MM.1S (cell line): ENCODE measurements at regions not wholly inside any gene's neighbourhood (a gene's known extent, or its start where the extent isn't known, plus 50 kb on each side); places are given as distances from the start of the nearest gene placed in this dataset.

Source experiments
- DNase-seq: peaks from one replicate; pipeline ENCODE4 v3.0.0-alpha.2; 2015
- H2AFZ ChIP-seq: fragments of 300-600 bp; sonication (generic); 2 replicates; pipeline ENCODE4 v1.6.0; 2016; ENCODE audit warnings: antibody characterized with exemption, low read length
- H3F3A ChIP-seq: fragments of 300-600 bp; sonication (generic); 2 replicates; pipeline ENCODE4 v1.6.1; 2016; ENCODE audit warnings: mild to moderate bottlenecking, antibody characterized with exemption, low read length, moderate library complexity, mixed read lengths; ENCODE audit not compliant: insufficient read depth
- H3K27ac ChIP-seq: fragments of 300-600 bp; sonication (generic); 2 replicates; pipeline ENCODE4 v1.5.1; 2016; ENCODE audit warnings: mild to moderate bottlenecking, low read length
- H3K27me3 ChIP-seq: fragments of 300-600 bp; sonication (generic); replicated peaks from 2 replicates; pipeline ENCODE4 v1.6.0; 2016; ENCODE audit warnings: low read length; ENCODE audit not compliant: insufficient read depth
- H3K36me3 ChIP-seq: fragments of 300-600 bp; sonication (generic); replicated peaks from 2 replicates; pipeline ENCODE4 v1.6.1; 2016; ENCODE audit warnings: mild to moderate bottlenecking, low read length, mixed read lengths; ENCODE audit not compliant: insufficient read depth
- H3K4me1 ChIP-seq: fragments of 300-600 bp; sonication (generic); 2 replicates; pipeline ENCODE4 v1.6.1; 2016; ENCODE audit warnings: low read length, mixed read lengths
- H3K4me2 ChIP-seq: fragments of 300-600 bp; sonication (generic); 2 replicates; pipeline ENCODE4 v1.6.0; 2016; ENCODE audit warnings: low read depth, low read length
- H3K4me3 ChIP-seq: fragments of 300-600 bp; sonication (generic); 2 replicates; pipeline ENCODE4 v1.5.1; 2016; ENCODE audit warnings: low read length, mixed read lengths
- H3K79me2 ChIP-seq: fragments of 300-600 bp; sonication (generic); 2 replicates; pipeline ENCODE4 v1.6.1; 2016; ENCODE audit warnings: mixed run types, low read length, mixed read lengths
- H3K9ac ChIP-seq: fragments of 300-600 bp; sonication (generic); 2 replicates; pipeline ENCODE4 v1.6.1; 2016; ENCODE audit warnings: low read length, mixed read lengths
- H3K9me2 ChIP-seq: fragments of 300-600 bp; sonication (generic); replicated peaks from 2 replicates; pipeline ENCODE4 v1.6.1; 2016; ENCODE audit warnings: mild to moderate bottlenecking, low read length, mixed read lengths; ENCODE audit not compliant: insufficient read depth
- H3K9me3 ChIP-seq: fragments of 300-600 bp; sonication (generic); replicated peaks from 2 replicates; pipeline ENCODE4 v1.6.1; 2016; ENCODE audit warnings: mild to moderate bottlenecking, low read length, mixed read lengths; ENCODE audit not compliant: insufficient read depth
- H4K20me1 ChIP-seq: fragments of 300-600 bp; sonication (generic); 2 replicates; pipeline ENCODE4 v1.6.1; 2016; ENCODE audit warnings: mild to moderate bottlenecking, low read length, moderate library complexity, mixed read lengths; ENCODE audit not compliant: insufficient read depth
- CTCF ChIP-seq: fragments of 300-600 bp; sonication (generic); IDR thresholded peaks from 2 replicates; pipeline ENCODE4 v1.5.1; 2016; ENCODE audit warnings: antibody characterized with exemption, low read length, mixed read lengths
- EZH2 ChIP-seq: fragments of 300-600 bp; sonication (generic); optimal IDR thresholded peaks from 2 replicates; pipeline ENCODE3; 2017; ENCODE audit warnings: low read depth, mild to moderate bottlenecking, antibody characterized with exemption, low read length, mixed read lengths
- EZH2phosphoT487 ChIP-seq: fragments of 300-600 bp; sonication (generic); IDR thresholded peaks from 2 replicates; pipeline ENCODE4 v1.6.1; 2018; ENCODE audit warnings: antibody characterized with exemption, low read length

DNA sequence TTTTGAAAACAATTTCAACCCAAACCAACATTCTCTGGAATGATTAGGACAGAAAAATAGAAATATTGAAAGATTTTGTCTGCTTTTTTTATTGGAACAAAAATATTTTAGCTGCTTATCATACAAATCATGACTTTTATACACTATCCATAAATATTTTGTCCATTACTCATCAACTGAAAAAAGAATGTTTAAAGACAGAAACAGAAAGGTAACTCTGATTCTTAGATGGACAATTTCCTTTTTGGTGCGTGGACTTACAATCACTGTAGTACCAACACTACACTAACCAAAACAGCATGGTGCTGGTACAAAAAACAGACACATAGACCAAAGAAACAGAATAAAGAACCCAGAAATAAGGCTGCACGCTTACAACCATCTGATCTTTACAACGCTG, 582.8 kb upstream of the CCDC54 start:
- no peak for DNase-seq
- no peaks in the 10 kb centered on the region for H3K9me3 ChIP-seq

GRCh38 chr3:106795553-106795952, 581.7 kb upstream of the CCDC54 start:
- TF ChIP-seq EZH2phosphoT487 (no peak), CTCF (no peak), EZH2 (no peak)
- no peaks in the 10 kb centered on the region for H3K4me1 ChIP-seq
- no peaks in the 10 kb centered on the region for H3F3A ChIP-seq
- no peaks in the 10 kb centered on the region for H3K27me3 ChIP-seq
- no peak overlapping the region for H3K4me3 ChIP-seq
- no peaks in the 10 kb centered on the region for H3K9me2 ChIP-seq
- H3K4me2 ChIP-seq: no peak overlapping the region
- H2AFZ ChIP-seq: no peak overlapping the region
- no peaks in the 10 kb centered on the region for H3K36me3 ChIP-seq
- H3K9me3 ChIP-seq: no peaks in the 10 kb centered on the region
- H4K20me1 ChIP-seq: no peaks in the 10 kb centered on the region
- DNase-seq: no peak
- H3K9ac ChIP-seq: no peak overlapping the region
- no peaks in the 10 kb centered on the region for H3K79me2 ChIP-seq
- no peak overlapping the region for H3K27ac ChIP-seq

More for the DNA sequence above, 582.8 kb upstream of the CCDC54 start:
- Histone ChIP-seq H2AFZ (no peak overlapping the region), H3K4me2 (no peak overlapping the region), H3K36me3 (no peaks in the 10 kb centered on the region), H3K9me2 (no peaks in the 10 kb centered on the region), H3K79me2 (no peaks in the 10 kb centered on the region), H4K20me1 (no peaks in the 10 kb centered on the region), H3K4me3 (no peak overlapping the region), H3K4me1 (no peaks in the 10 kb centered on the region), H3K9ac (no peak overlapping the region), H3K27me3 (no peaks in the 10 kb centered on the region), H3F3A (no peaks in the 10 kb centered on the region), H3K27ac (no peak overlapping the region)
- no peak for TF ChIP-seq EZH2phosphoT487
- TF ChIP-seq CTCF: no peak
- TF ChIP-seq EZH2: no peak

- Histone ChIP-seq H3F3A (no peaks in the 10 kb centered on the region), H3K27ac (no peak overlapping the region), H3K9me3 (no peaks in the 10 kb centered on the region), H2AFZ (no peak overlapping the region), H4K20me1 (no peaks in the 10 kb centered on the region), H3K4me1 (no peaks in the 10 kb centered on the region), H3K27me3 (no peaks in the 10 kb centered on the region), H3K4me3 (no peak overlapping the region), H3K79me2 (no peaks in the 10 kb centered on the region), H3K9me2 (no peaks in the 10 kb centered on the region), H3K36me3 (no peaks in the 10 kb centered on the region), H3K4me2 (no peak overlapping the region), H3K9ac (no peak overlapping the region)
- no peak for DNase-seq
- TF ChIP-seq CTCF (no peak), EZH2phosphoT487 (no peak), EZH2 (no peak)
These were observed 579.8 kb upstream of the CCDC54 start for GRCh38 chr3:106797461-106797860.
